MM.1S (cell line): ENCODE measurements at regions not wholly inside any gene's neighbourhood (a gene's known extent, or its start where the extent isn't known, plus 50 kb on each side); places are given as distances from the start of the nearest gene placed in this dataset.

Experiments used
- DNase-seq: peaks from one replicate; pipeline ENCODE4 v3.0.0-alpha.2; 2015
- H2AFZ ChIP-seq: fragments of 300-600 bp; sonication (generic); 2 replicates; pipeline ENCODE4 v1.6.0; 2016; ENCODE audit warnings: antibody characterized with exemption, low read length
- H3F3A ChIP-seq: fragments of 300-600 bp; sonication (generic); 2 replicates; pipeline ENCODE4 v1.6.1; 2016; ENCODE audit warnings: mild to moderate bottlenecking, antibody characterized with exemption, low read length, moderate library complexity, mixed read lengths; ENCODE audit not compliant: insufficient read depth
- H3K27ac ChIP-seq: fragments of 300-600 bp; sonication (generic); 2 replicates; pipeline ENCODE4 v1.5.1; 2016; ENCODE audit warnings: mild to moderate bottlenecking, low read length
- H3K27me3 ChIP-seq: fragments of 300-600 bp; sonication (generic); replicated peaks from 2 replicates; pipeline ENCODE4 v1.6.0; 2016; ENCODE audit warnings: low read length; ENCODE audit not compliant: insufficient read depth
- H3K36me3 ChIP-seq: fragments of 300-600 bp; sonication (generic); replicated peaks from 2 replicates; pipeline ENCODE4 v1.6.1; 2016; ENCODE audit warnings: mild to moderate bottlenecking, low read length, mixed read lengths; ENCODE audit not compliant: insufficient read depth
- H3K4me1 ChIP-seq: fragments of 300-600 bp; sonication (generic); 2 replicates; pipeline ENCODE4 v1.6.1; 2016; ENCODE audit warnings: low read length, mixed read lengths
- H3K4me2 ChIP-seq: fragments of 300-600 bp; sonication (generic); 2 replicates; pipeline ENCODE4 v1.6.0; 2016; ENCODE audit warnings: low read depth, low read length
- H3K4me3 ChIP-seq: fragments of 300-600 bp; sonication (generic); 2 replicates; pipeline ENCODE4 v1.5.1; 2016; ENCODE audit warnings: low read length, mixed read lengths
- H3K79me2 ChIP-seq: fragments of 300-600 bp; sonication (generic); 2 replicates; pipeline ENCODE4 v1.6.1; 2016; ENCODE audit warnings: mixed run types, low read length, mixed read lengths
- H3K9ac ChIP-seq: fragments of 300-600 bp; sonication (generic); 2 replicates; pipeline ENCODE4 v1.6.1; 2016; ENCODE audit warnings: low read length, mixed read lengths
- H3K9me2 ChIP-seq: fragments of 300-600 bp; sonication (generic); replicated peaks from 2 replicates; pipeline ENCODE4 v1.6.1; 2016; ENCODE audit warnings: mild to moderate bottlenecking, low read length, mixed read lengths; ENCODE audit not compliant: insufficient read depth
- H3K9me3 ChIP-seq: fragments of 300-600 bp; sonication (generic); replicated peaks from 2 replicates; pipeline ENCODE4 v1.6.1; 2016; ENCODE audit warnings: mild to moderate bottlenecking, low read length, mixed read lengths; ENCODE audit not compliant: insufficient read depth
- H4K20me1 ChIP-seq: fragments of 300-600 bp; sonication (generic); 2 replicates; pipeline ENCODE4 v1.6.1; 2016; ENCODE audit warnings: mild to moderate bottlenecking, low read length, moderate library complexity, mixed read lengths; ENCODE audit not compliant: insufficient read depth
- EZH2 ChIP-seq: fragments of 300-600 bp; sonication (generic); optimal IDR thresholded peaks from 2 replicates; pipeline ENCODE3; 2017; ENCODE audit warnings: low read depth, mild to moderate bottlenecking, antibody characterized with exemption, low read length, mixed read lengths
- EZH2phosphoT487 ChIP-seq: fragments of 300-600 bp; sonication (generic); IDR thresholded peaks from 2 replicates; pipeline ENCODE4 v1.6.1; 2018; ENCODE audit warnings: antibody characterized with exemption, low read length
- TF ChIP-seq, protein P1 (sequence below): fragments of 300-600 bp; sonication (generic); IDR thresholded peaks from 2 replicates; pipeline ENCODE4 v1.5.1; 2016; ENCODE audit warnings: antibody characterized with exemption, low read length, mixed read lengths

- Histone ChIP-seq H3K27me3 (no peaks in the 10 kb centered on the region), H3K27ac (no peak overlapping the region), H3K9ac (no peak overlapping the region), H3K4me1 (no peaks in the 10 kb centered on the region), H3K4me2 (no peak overlapping the region), H3K9me3 (no peaks in the 10 kb centered on the region), H4K20me1 (no peaks in the 10 kb centered on the region), H3K36me3 (no peaks in the 10 kb centered on the region), H3K79me2 (no peaks in the 10 kb centered on the region), H3K4me3 (no peak overlapping the region), H2AFZ (no peak overlapping the region), H3K9me2 (no peaks in the 10 kb centered on the region), H3F3A (no peaks in the 10 kb centered on the region)
- DNase-seq = no peak
- TF ChIP-seq EZH2 = no peak
- TF ChIP-seq EZH2phosphoT487 = no peak
- TF ChIP-seq, protein P1, sequence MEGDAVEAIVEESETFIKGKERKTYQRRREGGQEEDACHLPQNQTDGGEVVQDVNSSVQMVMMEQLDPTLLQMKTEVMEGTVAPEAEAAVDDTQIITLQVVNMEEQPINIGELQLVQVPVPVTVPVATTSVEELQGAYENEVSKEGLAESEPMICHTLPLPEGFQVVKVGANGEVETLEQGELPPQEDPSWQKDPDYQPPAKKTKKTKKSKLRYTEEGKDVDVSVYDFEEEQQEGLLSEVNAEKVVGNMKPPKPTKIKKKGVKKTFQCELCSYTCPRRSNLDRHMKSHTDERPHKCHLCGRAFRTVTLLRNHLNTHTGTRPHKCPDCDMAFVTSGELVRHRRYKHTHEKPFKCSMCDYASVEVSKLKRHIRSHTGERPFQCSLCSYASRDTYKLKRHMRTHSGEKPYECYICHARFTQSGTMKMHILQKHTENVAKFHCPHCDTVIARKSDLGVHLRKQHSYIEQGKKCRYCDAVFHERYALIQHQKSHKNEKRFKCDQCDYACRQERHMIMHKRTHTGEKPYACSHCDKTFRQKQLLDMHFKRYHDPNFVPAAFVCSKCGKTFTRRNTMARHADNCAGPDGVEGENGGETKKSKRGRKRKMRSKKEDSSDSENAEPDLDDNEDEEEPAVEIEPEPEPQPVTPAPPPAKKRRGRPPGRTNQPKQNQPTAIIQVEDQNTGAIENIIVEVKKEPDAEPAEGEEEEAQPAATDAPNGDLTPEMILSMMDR = no peak
These were observed 350.4 kb downstream of the TSN start for GRCh38 chr2:122105877-122106206.

DNA sequence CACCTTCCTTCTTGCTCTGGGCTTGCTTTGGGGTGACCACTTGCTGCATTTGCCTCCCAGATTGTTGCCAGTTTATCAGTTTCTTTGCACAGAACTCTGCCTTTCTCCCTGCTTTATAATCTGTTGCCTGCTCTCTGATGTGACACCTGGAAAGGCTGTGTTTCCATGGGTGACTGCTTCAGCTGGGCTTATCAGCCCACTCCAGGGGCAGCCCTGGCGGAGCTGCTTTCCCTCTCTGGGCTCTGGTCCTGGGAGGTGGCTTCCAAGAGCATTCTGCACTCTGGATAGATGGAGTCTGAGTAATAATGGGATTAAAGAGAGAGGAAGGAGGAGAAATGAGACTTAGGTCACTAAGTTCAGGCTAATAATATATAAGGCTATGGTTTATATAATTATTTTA lies 352.7 kb downstream of the TSN start:
- no peaks in the 10 kb centered on the region for H3K36me3 ChIP-seq
- no peaks in the 10 kb centered on the region for H4K20me1 ChIP-seq
- H3K9ac ChIP-seq = no peak overlapping the region
- no peak overlapping the region for H3K4me2 ChIP-seq
- no peak overlapping the region for H3K4me3 ChIP-seq
- DNase-seq = no peak
- H3K4me1 ChIP-seq = no peaks in the 10 kb centered on the region
- H3K27me3 ChIP-seq = no peaks in the 10 kb centered on the region
- no peak overlapping the region for H3K27ac ChIP-seq
- H2AFZ ChIP-seq = no peak overlapping the region
- H3F3A ChIP-seq = no peaks in the 10 kb centered on the region
- no peaks in the 10 kb centered on the region for H3K9me2 ChIP-seq
- no peaks in the 10 kb centered on the region for H3K9me3 ChIP-seq
- TF ChIP-seq, protein P1 = no peak
- TF ChIP-seq EZH2 (no peak), EZH2phosphoT487 (no peak)
- H3K79me2 ChIP-seq = no peaks in the 10 kb centered on the region

GRCh38 chr2:122112216-122113005 lies 357.0 kb downstream of the TSN start:
- no peak overlapping the region for H3K4me2 ChIP-seq
- no peaks in the 10 kb centered on the region for H3K9me3 ChIP-seq
- H3K9ac ChIP-seq = no peak overlapping the region
- H3K4me1 ChIP-seq = no peaks in the 10 kb centered on the region
- DNase-seq = no peak
- H4K20me1 ChIP-seq = no peaks in the 10 kb centered on the region
- no peaks in the 10 kb centered on the region for H3K9me2 ChIP-seq
- H2AFZ ChIP-seq = no peak overlapping the region
- no peak for TF ChIP-seq EZH2phosphoT487
- TF ChIP-seq EZH2 = no peak
- TF ChIP-seq, protein P1 = no peak
- no peaks in the 10 kb centered on the region for H3K79me2 ChIP-seq
- no peaks in the 10 kb centered on the region for H3K27me3 ChIP-seq
- no peaks in the 10 kb centered on the region for H3F3A ChIP-seq
- H3K36me3 ChIP-seq = no peaks in the 10 kb centered on the region
- H3K27ac ChIP-seq = no peak overlapping the region
- no peak overlapping the region for H3K4me3 ChIP-seq
